ENCODE measurements at regions not wholly inside any gene's neighbourhood (a gene's known extent, or its start where the extent isn't known, plus 50 kb on each side); places are given as distances from the start of the nearest gene placed in this dataset.

DNA sequence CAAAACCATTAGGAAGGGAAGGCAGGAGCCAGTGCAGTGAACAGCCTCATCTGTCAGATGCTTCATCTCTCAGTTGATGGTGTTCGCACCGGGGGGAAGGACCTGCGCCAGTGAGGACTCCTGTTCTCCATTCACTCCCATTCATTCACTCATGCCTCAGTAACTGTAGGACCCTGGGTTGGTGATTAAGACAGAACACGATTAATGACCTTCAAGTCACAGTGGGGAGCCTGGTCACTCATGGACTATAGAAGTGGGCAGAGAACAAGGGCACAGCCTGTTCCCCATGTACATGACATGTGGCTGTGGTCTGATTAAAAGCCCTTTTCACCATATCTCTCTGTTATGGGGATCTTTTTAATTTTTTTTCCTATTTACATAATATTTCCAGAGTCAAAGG is 113.3 kb downstream of the RPS12 start:
- TF ChIP-seq POLR2A (IDR thresholded peaks at IDR 0.05; ENCODE audit: low read depth), result no peak
- TF ChIP-seq, protein P1, sequence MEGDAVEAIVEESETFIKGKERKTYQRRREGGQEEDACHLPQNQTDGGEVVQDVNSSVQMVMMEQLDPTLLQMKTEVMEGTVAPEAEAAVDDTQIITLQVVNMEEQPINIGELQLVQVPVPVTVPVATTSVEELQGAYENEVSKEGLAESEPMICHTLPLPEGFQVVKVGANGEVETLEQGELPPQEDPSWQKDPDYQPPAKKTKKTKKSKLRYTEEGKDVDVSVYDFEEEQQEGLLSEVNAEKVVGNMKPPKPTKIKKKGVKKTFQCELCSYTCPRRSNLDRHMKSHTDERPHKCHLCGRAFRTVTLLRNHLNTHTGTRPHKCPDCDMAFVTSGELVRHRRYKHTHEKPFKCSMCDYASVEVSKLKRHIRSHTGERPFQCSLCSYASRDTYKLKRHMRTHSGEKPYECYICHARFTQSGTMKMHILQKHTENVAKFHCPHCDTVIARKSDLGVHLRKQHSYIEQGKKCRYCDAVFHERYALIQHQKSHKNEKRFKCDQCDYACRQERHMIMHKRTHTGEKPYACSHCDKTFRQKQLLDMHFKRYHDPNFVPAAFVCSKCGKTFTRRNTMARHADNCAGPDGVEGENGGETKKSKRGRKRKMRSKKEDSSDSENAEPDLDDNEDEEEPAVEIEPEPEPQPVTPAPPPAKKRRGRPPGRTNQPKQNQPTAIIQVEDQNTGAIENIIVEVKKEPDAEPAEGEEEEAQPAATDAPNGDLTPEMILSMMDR (IDR thresholded peaks at IDR 0.05), result no peak
- no peak for TF ChIP-seq POLR2AphosphoS5 (IDR thresholded peaks at IDR 0.05)
- no peak for TF ChIP-seq EP300 (IDR thresholded peaks at IDR 0.05)

Data from esophagus muscularis mucosa (tissue), 4 donors.